ENCODE measurements at regions not wholly inside any gene's neighbourhood (a gene's known extent, or its start where the extent isn't known, plus 50 kb on each side); places are given as distances from the start of the nearest gene placed in this dataset.

DNA sequence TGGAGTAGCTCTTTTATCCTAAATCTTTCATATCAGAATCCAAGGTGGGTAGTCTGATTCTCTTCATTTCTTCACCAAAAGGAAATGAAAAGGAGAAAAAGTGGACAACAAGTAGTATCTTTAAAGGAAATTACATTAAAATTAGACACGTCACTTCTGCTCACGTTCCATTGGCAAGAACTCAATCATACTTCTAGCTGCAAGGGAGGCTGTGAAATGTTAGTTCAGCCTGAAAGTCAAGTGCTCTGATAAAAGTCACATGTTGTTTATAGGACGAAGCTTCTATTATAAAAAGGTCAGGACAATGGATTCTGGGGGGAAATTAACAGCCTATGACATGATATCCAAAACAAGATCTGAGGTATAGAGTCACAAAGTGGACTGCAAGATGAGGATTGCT lies 164.6 kb upstream of the MCTP2 start:
- Histone ChIP-seq H3K9me3 (ENCODE audit: low read depth) (no peaks in the 10 kb centered on the region), H3K27me3 (no peaks in the 10 kb centered on the region), H3K27ac (no peak overlapping the region), H4K20me1 (ENCODE audit: insufficient read depth, poor library complexity, severe bottlenecking) (no peaks in the 10 kb centered on the region), H3K4me2 (no peak overlapping the region), H3K36me3 (replicated peaks; ENCODE audit: insufficient read depth, low read depth) (no peaks in the 10 kb centered on the region), H2AFZ (no peak overlapping the region), H3K4me3 (no peak overlapping the region), H3K9me2 (replicated peaks; ENCODE audit: insufficient read depth) (no peaks in the 10 kb centered on the region), H3K4me1 (ENCODE audit: insufficient read depth) (peaks cover 13% of the 10 kb centered on the region), H3K79me2 (no peaks in the 10 kb centered on the region)
- 85% methylated on average over 3 of the region's 3 CpGs for WGBS (ENCODE audit: low lambda C conversion rate, missing lambda C conversion rate)
- TF ChIP-seq EZH2 (IDR thresholded peaks at IDR 0.05; ENCODE audit: borderline replicate concordance) (no peak), EZH2phosphoT487 (IDR thresholded peaks at IDR 0.05; ENCODE audit: low read depth, severe bottlenecking, unreplicated experiment) (no peak)
- TF ChIP-seq, protein P1, sequence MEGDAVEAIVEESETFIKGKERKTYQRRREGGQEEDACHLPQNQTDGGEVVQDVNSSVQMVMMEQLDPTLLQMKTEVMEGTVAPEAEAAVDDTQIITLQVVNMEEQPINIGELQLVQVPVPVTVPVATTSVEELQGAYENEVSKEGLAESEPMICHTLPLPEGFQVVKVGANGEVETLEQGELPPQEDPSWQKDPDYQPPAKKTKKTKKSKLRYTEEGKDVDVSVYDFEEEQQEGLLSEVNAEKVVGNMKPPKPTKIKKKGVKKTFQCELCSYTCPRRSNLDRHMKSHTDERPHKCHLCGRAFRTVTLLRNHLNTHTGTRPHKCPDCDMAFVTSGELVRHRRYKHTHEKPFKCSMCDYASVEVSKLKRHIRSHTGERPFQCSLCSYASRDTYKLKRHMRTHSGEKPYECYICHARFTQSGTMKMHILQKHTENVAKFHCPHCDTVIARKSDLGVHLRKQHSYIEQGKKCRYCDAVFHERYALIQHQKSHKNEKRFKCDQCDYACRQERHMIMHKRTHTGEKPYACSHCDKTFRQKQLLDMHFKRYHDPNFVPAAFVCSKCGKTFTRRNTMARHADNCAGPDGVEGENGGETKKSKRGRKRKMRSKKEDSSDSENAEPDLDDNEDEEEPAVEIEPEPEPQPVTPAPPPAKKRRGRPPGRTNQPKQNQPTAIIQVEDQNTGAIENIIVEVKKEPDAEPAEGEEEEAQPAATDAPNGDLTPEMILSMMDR (IDR thresholded peaks at IDR 0.05; ENCODE audit: poor library complexity), result no peak
- no peak for DNase-seq (ENCODE audit: low spot score)

DNA sequence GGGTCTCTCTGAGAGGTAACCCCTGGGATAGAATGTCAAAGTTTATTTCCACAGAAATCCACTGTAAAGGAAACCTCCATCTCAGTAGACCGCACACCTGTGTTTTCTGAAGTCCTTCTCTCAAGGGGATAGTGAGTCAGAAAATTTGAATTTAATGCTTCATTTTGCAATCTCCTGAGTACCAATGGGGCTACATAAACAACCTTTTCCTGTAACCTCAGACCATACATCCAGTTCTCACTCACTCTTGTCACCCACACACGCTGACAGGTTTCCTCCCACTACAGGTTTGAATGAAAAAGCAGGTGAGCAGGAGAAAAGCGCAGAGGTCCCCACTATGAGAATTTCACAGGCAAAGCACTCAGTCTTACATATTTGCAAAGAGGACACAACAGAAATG lies 165.3 kb upstream of the MCTP2 start:
- Histone ChIP-seq H3K27me3 (no peaks in the 10 kb centered on the region), H3K36me3 (replicated peaks; ENCODE audit: insufficient read depth, low read depth) (no peaks in the 10 kb centered on the region), H3K4me1 (ENCODE audit: insufficient read depth) (peaks cover 11% of the 10 kb centered on the region), H3K27ac (no peak overlapping the region), H4K20me1 (ENCODE audit: insufficient read depth, poor library complexity, severe bottlenecking) (no peaks in the 10 kb centered on the region), H3K79me2 (no peaks in the 10 kb centered on the region), H2AFZ (no peak overlapping the region), H3K9me2 (replicated peaks; ENCODE audit: insufficient read depth) (no peaks in the 10 kb centered on the region), H3K4me3 (no peak overlapping the region), H3K9me3 (ENCODE audit: low read depth) (no peaks in the 10 kb centered on the region), H3K4me2 (no peak overlapping the region)
- DNase-seq (ENCODE audit: low spot score), result no peak
- 94% methylated on average over 3 of the region's 3 CpGs for WGBS (ENCODE audit: low lambda C conversion rate, missing lambda C conversion rate)
- TF ChIP-seq, protein P1 (IDR thresholded peaks at IDR 0.05; ENCODE audit: poor library complexity), result no peak
- TF ChIP-seq EZH2 (IDR thresholded peaks at IDR 0.05; ENCODE audit: borderline replicate concordance), result no peak
- no peak for TF ChIP-seq EZH2phosphoT487 (IDR thresholded peaks at IDR 0.05; ENCODE audit: low read depth, severe bottlenecking, unreplicated experiment)

DNA sequence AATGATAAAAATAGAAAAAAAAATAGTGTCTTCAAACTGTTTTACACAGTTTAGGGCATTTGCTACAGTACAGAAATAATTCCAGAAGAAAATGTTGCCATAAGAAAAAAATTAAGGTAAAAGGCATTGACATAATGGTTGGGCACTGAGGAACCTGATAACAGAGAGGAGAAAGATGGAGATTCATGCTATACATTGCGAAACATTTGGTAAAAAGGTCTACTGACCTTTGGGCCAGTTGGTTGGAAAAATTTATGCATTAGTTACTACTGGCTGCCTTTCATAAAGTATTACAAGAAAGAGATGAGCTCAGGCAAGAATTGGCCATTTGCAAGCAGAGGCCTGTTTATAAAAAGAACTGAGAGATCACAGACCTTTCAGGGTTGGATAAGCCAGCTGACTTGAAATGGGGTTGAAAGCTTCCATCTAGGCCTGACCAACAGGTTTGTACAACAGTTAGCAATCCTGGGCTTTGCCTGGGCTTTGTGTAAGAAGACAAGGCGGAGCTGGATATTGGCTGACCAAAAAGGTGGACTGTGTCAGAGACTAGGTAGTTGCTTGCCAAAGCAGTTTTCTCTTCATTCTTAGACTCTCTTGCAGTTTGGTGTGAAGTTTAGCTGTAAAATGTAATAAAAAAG lies 166.6 kb upstream of the MCTP2 start:
- H4K20me1 ChIP-seq (ENCODE audit: insufficient read depth, poor library complexity, severe bottlenecking), result no peaks in the 10 kb centered on the region
- no peak for DNase-seq (ENCODE audit: low spot score)

More for the DNA sequence above, 166.6 kb upstream of the MCTP2 start:
- TF ChIP-seq EZH2 (IDR thresholded peaks at IDR 0.05; ENCODE audit: borderline replicate concordance) (no peak), EZH2phosphoT487 (IDR thresholded peaks at IDR 0.05; ENCODE audit: low read depth, severe bottlenecking, unreplicated experiment) (no peak)
- TF ChIP-seq, protein P1 (IDR thresholded peaks at IDR 0.05; ENCODE audit: poor library complexity), result no peak
- H3K4me1 ChIP-seq (ENCODE audit: insufficient read depth), result peaks cover under 1% of the 10 kb centered on the region
- H3K36me3 ChIP-seq (replicated peaks; ENCODE audit: insufficient read depth, low read depth), result no peaks in the 10 kb centered on the region
- WGBS (ENCODE audit: low lambda C conversion rate, missing lambda C conversion rate), result 96% methylated on average over 2 of the region's 2 CpGs
- H3K27ac ChIP-seq, result no peak overlapping the region
- no peaks in the 10 kb centered on the region for H3K27me3 ChIP-seq
- no peaks in the 10 kb centered on the region for H3K9me3 ChIP-seq (ENCODE audit: low read depth)
- no peaks in the 10 kb centered on the region for H3K79me2 ChIP-seq
- no peak overlapping the region for H3K4me3 ChIP-seq
- no peak overlapping the region for H3K4me2 ChIP-seq
- no peaks in the 10 kb centered on the region for H3K9me2 ChIP-seq (replicated peaks; ENCODE audit: insufficient read depth)
- no peak overlapping the region for H2AFZ ChIP-seq

Measured in hepatocyte (in vitro differentiated cells).